SK-N-SH (cell line): ENCODE measurements at regions not wholly inside any gene's neighbourhood (a gene's known extent, or its start where the extent isn't known, plus 50 kb on each side); places are given as distances from the start of the nearest gene placed in this dataset.

Source experiments
- EP300 ChIP-seq, 2 experiments: IDR thresholded peaks; 2 replicates each; pipeline versions ENCODE4 v1.4.0 to v1.6.1; 2012; ENCODE audit warnings: borderline replicate concordance in 1 of 2, low read depth in 1 of 2, low read length in 1 of 2
- EZH2phosphoT487 ChIP-seq: fragments of 200-600 bp; sonication (generic); IDR thresholded peaks from 2 replicates; pipeline ENCODE4 v1.6.1; 2017; ENCODE audit warnings: low read depth, mixed run types, mild to moderate bottlenecking, antibody characterized with exemption, moderate library complexity, borderline replicate concordance
- FOXM1 ChIP-seq: IDR thresholded peaks from 2 replicates; pipeline ENCODE4 v1.4.0; 2012; ENCODE audit warnings: low read depth, mild to moderate bottlenecking
- IRF3 ChIP-seq: fragments of 150-350 bp; IDR thresholded peaks from 2 replicates; pipeline ENCODE4 v1.6.1; 2016; ENCODE audit warnings: mild to moderate bottlenecking, low read depth, low read length
- POLR2AphosphoS5 ChIP-seq: IDR thresholded peaks from 2 replicates; pipeline ENCODE4 v1.6.1; 2012; ENCODE audit warnings: low read depth, low read length
- RFX5 ChIP-seq: IDR thresholded peaks from 2 replicates; pipeline ENCODE4 v1.6.1; 2012; ENCODE audit warnings: mild to moderate bottlenecking, improper control_type of control experiment, low read length
- RXRA ChIP-seq: IDR thresholded peaks from 2 replicates; pipeline ENCODE4 v1.4.0; 2012; ENCODE audit warnings: low read depth, mild to moderate bottlenecking, borderline replicate concordance
- SIN3A ChIP-seq: IDR thresholded peaks from 2 replicates; pipeline ENCODE4 v1.6.1; 2012; ENCODE audit warnings: low read depth, mild to moderate bottlenecking, low read length, moderate library complexity, borderline replicate concordance
- SMC3 ChIP-seq: IDR thresholded peaks from 2 replicates; pipeline ENCODE4 v1.6.1; 2012; ENCODE audit warnings: low read depth, low read length, improper control_type of control experiment
- TAF1 ChIP-seq: IDR thresholded peaks from 2 replicates; pipeline ENCODE4 v1.6.1; 2012; ENCODE audit warnings: low read depth, mild to moderate bottlenecking, low read length, moderate library complexity, borderline replicate concordance
- YY1 ChIP-seq: IDR thresholded peaks from 2 replicates; pipeline ENCODE4 v1.4.0; 2012; ENCODE audit warnings: low read depth, mild to moderate bottlenecking
- TF ChIP-seq, protein P1 (sequence below): fragments of 200-600 bp; sonication (generic); IDR thresholded peaks from 2 replicates; pipeline ENCODE4 v1.6.1; 2017; ENCODE audit warnings: antibody characterized with exemption, mild to moderate bottlenecking, moderate library complexity

DNA sequence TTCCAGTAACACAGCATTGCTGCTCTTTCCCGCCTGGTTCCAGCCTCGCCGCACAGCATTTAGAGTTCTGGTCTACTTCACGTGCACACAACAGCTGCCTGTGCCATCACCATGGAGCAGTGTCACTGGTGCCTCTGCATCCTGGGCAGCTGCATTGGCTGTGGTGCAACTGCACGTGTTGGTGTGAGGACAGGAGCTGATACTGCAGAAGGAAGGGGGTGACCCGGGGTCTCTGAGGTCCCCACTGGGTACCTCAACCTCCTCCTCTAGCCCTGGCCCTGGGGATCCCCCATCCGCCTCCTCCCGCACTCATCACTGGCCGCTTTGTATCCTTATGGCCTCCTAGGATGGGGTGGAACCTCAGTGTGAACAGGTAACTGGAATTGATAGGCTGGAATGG lies 112.5 kb downstream of the SOX1 start:
- TF ChIP-seq EP300 (IDR thresholded peaks at IDR 0.05; ENCODE audit: borderline replicate concordance in 1 of 2, low read depth in 1 of 2, low read length in 1 of 2) = no peak
- TF ChIP-seq, protein P1, sequence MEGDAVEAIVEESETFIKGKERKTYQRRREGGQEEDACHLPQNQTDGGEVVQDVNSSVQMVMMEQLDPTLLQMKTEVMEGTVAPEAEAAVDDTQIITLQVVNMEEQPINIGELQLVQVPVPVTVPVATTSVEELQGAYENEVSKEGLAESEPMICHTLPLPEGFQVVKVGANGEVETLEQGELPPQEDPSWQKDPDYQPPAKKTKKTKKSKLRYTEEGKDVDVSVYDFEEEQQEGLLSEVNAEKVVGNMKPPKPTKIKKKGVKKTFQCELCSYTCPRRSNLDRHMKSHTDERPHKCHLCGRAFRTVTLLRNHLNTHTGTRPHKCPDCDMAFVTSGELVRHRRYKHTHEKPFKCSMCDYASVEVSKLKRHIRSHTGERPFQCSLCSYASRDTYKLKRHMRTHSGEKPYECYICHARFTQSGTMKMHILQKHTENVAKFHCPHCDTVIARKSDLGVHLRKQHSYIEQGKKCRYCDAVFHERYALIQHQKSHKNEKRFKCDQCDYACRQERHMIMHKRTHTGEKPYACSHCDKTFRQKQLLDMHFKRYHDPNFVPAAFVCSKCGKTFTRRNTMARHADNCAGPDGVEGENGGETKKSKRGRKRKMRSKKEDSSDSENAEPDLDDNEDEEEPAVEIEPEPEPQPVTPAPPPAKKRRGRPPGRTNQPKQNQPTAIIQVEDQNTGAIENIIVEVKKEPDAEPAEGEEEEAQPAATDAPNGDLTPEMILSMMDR = no peak
- TF ChIP-seq EZH2phosphoT487 = no peak
- no peak for TF ChIP-seq SIN3A
- TF ChIP-seq TAF1 = no peak
- no peak for TF ChIP-seq YY1
- TF ChIP-seq SMC3 = no peak
- TF ChIP-seq RXRA = no peak
- no peak for TF ChIP-seq POLR2AphosphoS5
- no peak for TF ChIP-seq RFX5
- no peak for TF ChIP-seq IRF3
- no peak for TF ChIP-seq FOXM1
